ENCODE measurements at regions not wholly inside any gene's neighbourhood (a gene's known extent, or its start where the extent isn't known, plus 50 kb on each side); places are given as distances from the start of the nearest gene placed in this dataset.
"Not testable (repeated sequence)": the region's sequence is repeated elsewhere in the genome, so short reads cannot be mapped to it uniquely, and the experiment has no call there.

GRCh38 chrX:138877746-138878145 lies 166.2 kb upstream of the FGF13 start:
- no peak overlapping the region for H3K4me3 ChIP-seq
- intact Hi-C loops (cut with DNase I) = no loop called here
- TF ChIP-seq CTCF (IDR thresholded peaks at IDR 0.05) = no peak
- no peak for DNase-seq (ENCODE audit: low spot score in 2 of 2)
- H3K9me3 ChIP-seq = no peaks in the 10 kb centered on the region
- no peaks in the 10 kb centered on the region for H3K36me3 ChIP-seq
- no peaks in the 10 kb centered on the region for H3K27me3 ChIP-seq
- H3K27ac ChIP-seq = no peak overlapping the region
- no peaks in the 10 kb centered on the region for H3K4me1 ChIP-seq

- DNase-seq (ENCODE audit: low spot score in 2 of 2) = no peak
- Histone ChIP-seq H3K36me3 (no peaks in the 10 kb centered on the region), H3K4me3 (no peak overlapping the region), H3K27ac (no peak overlapping the region), H3K9me3 (no peaks in the 10 kb centered on the region), H3K27me3 (no peaks in the 10 kb centered on the region), H3K4me1 (no peaks in the 10 kb centered on the region)
- TF ChIP-seq CTCF (IDR thresholded peaks at IDR 0.05) = no peak
- intact Hi-C loops (cut with DNase I) = no loop called here
Measured at GRCh38 chrX:138875472-138875871, 164.0 kb upstream of the FGF13 start.

- no peak for DNase-seq (ENCODE audit: low spot score in 2 of 2)
- no peak for TF ChIP-seq CTCF (IDR thresholded peaks at IDR 0.05)
- H3K9me3 ChIP-seq = no peaks in the 10 kb centered on the region
- H3K36me3 ChIP-seq = no peaks in the 10 kb centered on the region
- intact Hi-C loops (cut with DNase I) = no loop called here
- H3K27me3 ChIP-seq = no peaks in the 10 kb centered on the region
- H3K27ac ChIP-seq = no peak overlapping the region
- no peak overlapping the region for H3K4me3 ChIP-seq
- H3K4me1 ChIP-seq = no peaks in the 10 kb centered on the region
Measured at GRCh38 chrX:138874271-138874935, 162.9 kb upstream of the FGF13 start.

- intact Hi-C loops (cut with DNase I); H3K36me3 ChIP-seq; H3K9me3 ChIP-seq; H3K4me3 ChIP-seq; H3K27ac ChIP-seq; H3K4me1 ChIP-seq; H3K27me3 ChIP-seq; DNase-seq (ENCODE audit: low spot score in 2 of 2): not testable (repeated sequence)
Measured at GRCh38 chrX:138873640-138874039, 162.1 kb upstream of the FGF13 start.

- intact Hi-C loops (cut with DNase I) = no loop called here
- Histone ChIP-seq H3K27ac (no peak overlapping the region), H3K4me1 (no peaks in the 10 kb centered on the region), H3K4me3 (no peak overlapping the region), H3K36me3 (no peaks in the 10 kb centered on the region), H3K9me3 (no peaks in the 10 kb centered on the region), H3K27me3 (no peaks in the 10 kb centered on the region)
- no peak for TF ChIP-seq CTCF (IDR thresholded peaks at IDR 0.05)
- no peak for DNase-seq (ENCODE audit: low spot score in 2 of 2)
Measured at GRCh38 chrX:138872537-138872936, 161.0 kb upstream of the FGF13 start.

GRCh38 chrX:138871739-138872138 lies 160.2 kb upstream of the FGF13 start:
- intact Hi-C loops (cut with DNase I) = no loop called here
- Histone ChIP-seq H3K36me3 (no peaks in the 10 kb centered on the region), H3K4me1 (no peaks in the 10 kb centered on the region), H3K27me3 (no peaks in the 10 kb centered on the region), H3K27ac (no peak overlapping the region), H3K9me3 (no peaks in the 10 kb centered on the region), H3K4me3 (no peak overlapping the region)
- TF ChIP-seq CTCF (IDR thresholded peaks at IDR 0.05) = no peak
- DNase-seq (ENCODE audit: low spot score in 2 of 2) = no peak
